B cell (primary cell): ENCODE measurements at regions not wholly inside any gene's neighbourhood (a gene's known extent, or its start where the extent isn't known, plus 50 kb on each side); places are given as distances from the start of the nearest gene placed in this dataset.

Source experiments
- EZH2 ChIP-seq: IDR thresholded peaks from 2 replicates; pipeline ENCODE4 v1.6.1; 2012; ENCODE audit warnings: borderline replicate concordance, low read depth, mild to moderate bottlenecking, moderate library complexity, low read length; ENCODE audit not compliant: insufficient read depth, poor library complexity, severe bottlenecking
- TF ChIP-seq, protein P1 (sequence below): fragments of 200-600 bp; IDR thresholded peaks from one replicate; pipeline ENCODE4 v1.8.0; 2022; ENCODE audit warnings: antibody characterized with exemption, mild to moderate bottlenecking

DNA sequence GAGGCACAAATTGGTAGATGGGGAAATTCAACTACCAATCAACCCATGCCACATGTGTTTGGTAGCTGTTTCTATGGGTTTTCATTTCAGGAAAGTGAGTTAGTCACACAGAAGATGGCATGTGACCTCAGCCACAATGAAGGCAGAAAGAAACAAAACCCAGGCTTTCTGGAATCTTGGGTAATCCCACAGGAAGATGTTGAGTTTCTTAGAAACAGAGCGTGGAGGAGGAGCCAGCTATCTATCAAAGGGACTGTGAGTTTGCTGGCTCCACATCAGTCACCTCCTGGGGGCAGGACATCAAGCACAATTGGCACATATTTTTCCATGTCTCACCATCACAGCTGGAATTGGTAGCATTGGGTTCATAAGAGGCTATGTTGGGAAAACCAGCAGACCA lies 188.9 kb upstream of the PLXNA2 start:
- TF ChIP-seq, protein P1, sequence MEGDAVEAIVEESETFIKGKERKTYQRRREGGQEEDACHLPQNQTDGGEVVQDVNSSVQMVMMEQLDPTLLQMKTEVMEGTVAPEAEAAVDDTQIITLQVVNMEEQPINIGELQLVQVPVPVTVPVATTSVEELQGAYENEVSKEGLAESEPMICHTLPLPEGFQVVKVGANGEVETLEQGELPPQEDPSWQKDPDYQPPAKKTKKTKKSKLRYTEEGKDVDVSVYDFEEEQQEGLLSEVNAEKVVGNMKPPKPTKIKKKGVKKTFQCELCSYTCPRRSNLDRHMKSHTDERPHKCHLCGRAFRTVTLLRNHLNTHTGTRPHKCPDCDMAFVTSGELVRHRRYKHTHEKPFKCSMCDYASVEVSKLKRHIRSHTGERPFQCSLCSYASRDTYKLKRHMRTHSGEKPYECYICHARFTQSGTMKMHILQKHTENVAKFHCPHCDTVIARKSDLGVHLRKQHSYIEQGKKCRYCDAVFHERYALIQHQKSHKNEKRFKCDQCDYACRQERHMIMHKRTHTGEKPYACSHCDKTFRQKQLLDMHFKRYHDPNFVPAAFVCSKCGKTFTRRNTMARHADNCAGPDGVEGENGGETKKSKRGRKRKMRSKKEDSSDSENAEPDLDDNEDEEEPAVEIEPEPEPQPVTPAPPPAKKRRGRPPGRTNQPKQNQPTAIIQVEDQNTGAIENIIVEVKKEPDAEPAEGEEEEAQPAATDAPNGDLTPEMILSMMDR, result no peak
- no peak for TF ChIP-seq EZH2
